Small intestine (tissue), 7 donors: ENCODE measurements at regions not wholly inside any gene's neighbourhood (a gene's known extent, or its start where the extent isn't known, plus 50 kb on each side); places are given as distances from the start of the nearest gene placed in this dataset.

Source experiments
- DNase-seq, 2 donors: peaks; one replicate each; pipeline versions ENCODE4 v3.0.0 to v3.0.0-alpha.2; 2013
- FAIRE-seq: peaks from 2 replicates; lab custom pipeline; 2012; peaks lifted over from hg19 to GRCh38; lab: Jason Lieb, UNC
- H3K27ac ChIP-seq, 3 donors: one replicate each; pipeline ENCODE4 v1.5.1; 2013; ENCODE audit warnings: low read length in 2 of 3, mild to moderate bottlenecking in 2 of 3, control low read depth in 1 of 3, inconsistent platforms in 1 of 3, low read depth in 1 of 3, moderate library complexity in 1 of 3
- H3K27me3 ChIP-seq, 3 donors: one replicate each; pipeline ENCODE4 v1.6.1; 2013; ENCODE audit warnings: low read length in 3 of 3, inconsistent platforms in 1 of 3; ENCODE audit not compliant: control insufficient read depth in 3 of 3, insufficient read depth in 3 of 3
- H3K36me3 ChIP-seq, 3 donors: one replicate each; pipeline ENCODE4 v1.6.1; 2013; ENCODE audit warnings: low read length in 3 of 3, inconsistent platforms in 1 of 3, low read depth in 1 of 3, mild to moderate bottlenecking in 1 of 3, moderate library complexity in 1 of 3; ENCODE audit not compliant: control insufficient read depth in 3 of 3, insufficient read depth in 2 of 3
- H3K4me1 ChIP-seq, 3 donors: one replicate each; pipeline ENCODE4 v1.6.1; 2013; ENCODE audit warnings: low read length in 2 of 3, inconsistent platforms in 1 of 3, low read depth in 1 of 3, mild to moderate bottlenecking in 1 of 3, moderate library complexity in 1 of 3; ENCODE audit not compliant: control insufficient read depth in 3 of 3, insufficient read depth in 2 of 3
- H3K4me3 ChIP-seq, 3 donors: one replicate each; pipeline ENCODE4 v1.5.1; 2013; ENCODE audit warnings: low read length in 3 of 3, control low read depth in 1 of 3, inconsistent platforms in 1 of 3, low read depth in 1 of 3, mild to moderate bottlenecking in 1 of 3, moderate library complexity in 1 of 3
- H3K9me3 ChIP-seq, 2 donors: one replicate each; pipeline ENCODE4 v1.6.1; 2013; ENCODE audit warnings: low read depth in 1 of 2, low read length in 1 of 2; ENCODE audit not compliant: control insufficient read depth in 2 of 2, insufficient read depth in 1 of 2
- WGBS, 3 donors: extraction: QIAGEN DNeasy Blood & Tissue Kit; methylation state at CpG; one replicate each; pipeline ENCODE4 v1.1.7; 2013; 5-methylcytosine and 5-hydroxymethylcytosine counted together
- donor health status: healthy with polysubstance abuse.
- donor health status: control.
- donor health status: control.
- donor health status: Bipolar disorder and iron deficiency.
- donor health status: healthy.

GRCh38 chr5:124660229-124661093 is 86.0 kb downstream of the ZNF608 start:
- 77 to 86% (median 84%) methylated on average over 6 of the region's 6 CpGs for WGBS, 3 donors
- FAIRE-seq, result no peak
- Histone ChIP-seq H3K27ac (peak overlapping the region in 2 of 3 donors; percentile 66 to 90), H3K4me3 (no peak overlapping the region), H3K9me3 (no peaks in the 10 kb centered on the region), H3K36me3 (peaks cover 0 to 3% (median 0%) of the 10 kb centered on the region in 3 donors), H3K27me3 (no peaks in the 10 kb centered on the region), H3K4me1 (peaks cover 18 to 72% (median 30%) of the 10 kb centered on the region in 3 donors)
- no peak for DNase-seq

- Histone ChIP-seq H3K27ac (peak overlapping the region in 2 of 3 donors; percentile 52 to 90), H3K36me3 (peaks cover 0 to 3% (median 0%) of the 10 kb centered on the region in 3 donors), H3K4me1 (peaks cover 19 to 75% (median 34%) of the 10 kb centered on the region in 3 donors), H3K9me3 (no peaks in the 10 kb centered on the region), H3K4me3 (no peak overlapping the region), H3K27me3 (no peaks in the 10 kb centered on the region)
- DNase-seq (no peak), FAIRE-seq (no peak)
- WGBS, 3 donors, result 53 to 72% (median 63%) methylated on average over 4 of the region's 4 CpGs
Measured at GRCh38 chr5:124659798-124660197, 86.6 kb downstream of the ZNF608 start.

GRCh38 chr5:124658867-124659557 is 87.4 kb downstream of the ZNF608 start:
- H3K4me1 ChIP-seq, result peaks cover 19 to 83% (median 31%) of the 10 kb centered on the region in 3 donors
- H3K36me3 ChIP-seq, result peaks cover 0 to 4% (median 0%) of the 10 kb centered on the region in 3 donors
- 44 to 51% (median 46%) methylated on average over 6 of the region's 6 CpGs for WGBS, 3 donors
- H3K4me3 ChIP-seq, result no peak overlapping the region
- H3K27ac ChIP-seq, result peak overlapping the region in 2 of 3 donors; percentile 52 to 90
- no peaks in the 10 kb centered on the region for H3K27me3 ChIP-seq
- FAIRE-seq (no peak), DNase-seq (no peak)
- no peaks in the 10 kb centered on the region for H3K9me3 ChIP-seq

- Histone ChIP-seq H3K9me3 (no peaks in the 10 kb centered on the region), H3K27me3 (no peaks in the 10 kb centered on the region), H3K4me1 (peaks cover 15 to 81% (median 34%) of the 10 kb centered on the region in 3 donors), H3K4me3 (no peak overlapping the region), H3K36me3 (peaks cover 0 to 6% (median 0%) of the 10 kb centered on the region in 3 donors), H3K27ac (peak overlapping the region; percentile 76 to 93 (median 79))
- DNase-seq (peak; percentile 91 to 98), FAIRE-seq (no peak)
- 8 to 38% (median 14%) methylated on average over 5 of the region's 5 CpGs for WGBS, 3 donors
Measured at GRCh38 chr5:124655921-124656511, 90.4 kb downstream of the ZNF608 start.

- peaks cover 11 to 80% (median 33%) of the 10 kb centered on the region in 3 donors for H3K4me1 ChIP-seq
- FAIRE-seq, result no peak
- no peak for DNase-seq
- H3K36me3 ChIP-seq, result peaks cover 0 to 5% (median 0%) of the 10 kb centered on the region in 3 donors
- no peak overlapping the region for H3K4me3 ChIP-seq
- H3K27ac ChIP-seq, result peak overlapping the region in 1 of 3 donors; percentile 93
- H3K27me3 ChIP-seq, result no peaks in the 10 kb centered on the region
- WGBS, 3 donors, result 32 to 48% (median 41%) methylated on average over 8 of the region's 8 CpGs
- H3K9me3 ChIP-seq, result no peaks in the 10 kb centered on the region
Measured at GRCh38 chr5:124655251-124655917, 91.1 kb downstream of the ZNF608 start.

- Histone ChIP-seq H3K36me3 (peaks cover 0 to 3% (median 0%) of the 10 kb centered on the region in 3 donors), H3K27me3 (no peaks in the 10 kb centered on the region), H3K27ac (peak overlapping the region in 1 of 3 donors; percentile 93), H3K9me3 (no peaks in the 10 kb centered on the region), H3K4me1 (peaks cover 4 to 80% (median 27%) of the 10 kb centered on the region in 3 donors), H3K4me3 (no peak overlapping the region)
- no peak for FAIRE-seq
- DNase-seq, result no peak
- WGBS, 3 donors, result 75 to 83% (median 81%) methylated on average over 5 of the region's 5 CpGs
Measured at GRCh38 chr5:124654418-124654817, 92.0 kb downstream of the ZNF608 start.

GRCh38 chr5:124653666-124654065 is 92.8 kb downstream of the ZNF608 start:
- no peak overlapping the region for H3K4me3 ChIP-seq
- peaks cover 4 to 81% (median 27%) of the 10 kb centered on the region in 3 donors for H3K4me1 ChIP-seq
- DNase-seq, result peak in 1 of 2 donors; percentile 71
- no peaks in the 10 kb centered on the region for H3K9me3 ChIP-seq
- H3K27ac ChIP-seq, result peak overlapping the region in 1 of 3 donors; percentile 93
- 50 to 85% (median 67%) methylated on average over 3 of the region's 3 CpGs for WGBS, 3 donors
- H3K27me3 ChIP-seq, result no peaks in the 10 kb centered on the region
- H3K36me3 ChIP-seq, result peaks cover 0 to 6% (median 0%) of the 10 kb centered on the region in 3 donors
- FAIRE-seq, result no peak
